ENCODE measurements at regions not wholly inside any gene's neighbourhood (a gene's known extent, or its start where the extent isn't known, plus 50 kb on each side); places are given as distances from the start of the nearest gene placed in this dataset.

- DNase-seq: no peak
- Mint-ChIP-seq H3K27ac (no peak overlapping the region), H3K27me3 (ENCODE audit: low read depth, poor library complexity) (peaks cover 3% of the 10 kb centered on the region), H3K4me3 (no peak overlapping the region), H3K9me3 (no peaks in the 10 kb centered on the region), H3K36me3 (ENCODE audit: low read depth) (no peaks in the 10 kb centered on the region), H3K4me1 (peaks cover 14% of the 10 kb centered on the region)
- TF ChIP-seq CTCF (IDR thresholded peaks at IDR 0.05): no peak
Observed at GRCh38 chr20:5471368-5471767, 139.4 kb downstream of the GPCPD1 start.

- Mint-ChIP-seq H3K27ac (no peak overlapping the region), H3K27me3 (ENCODE audit: low read depth, poor library complexity) (peaks cover 4% of the 10 kb centered on the region), H3K4me1 (peaks cover 14% of the 10 kb centered on the region), H3K9me3 (no peaks in the 10 kb centered on the region), H3K36me3 (ENCODE audit: low read depth) (no peaks in the 10 kb centered on the region), H3K4me3 (no peak overlapping the region)
- no peak for DNase-seq
- no peak for TF ChIP-seq CTCF (IDR thresholded peaks at IDR 0.05)
Observed at GRCh38 chr20:5470943-5471342, 139.9 kb downstream of the GPCPD1 start.

GRCh38 chr20:5470458-5470857, 140.3 kb downstream of the GPCPD1 start:
- TF ChIP-seq CTCF (IDR thresholded peaks at IDR 0.05): no peak

GRCh38 chr20:5469111-5469510, 141.7 kb downstream of the GPCPD1 start:
- no peak overlapping the region for H3K4me3 Mint-ChIP-seq

More at GRCh38 chr20:5470458-5470857, 140.3 kb downstream of the GPCPD1 start:
- Mint-ChIP-seq H3K27ac (no peak overlapping the region), H3K4me3 (no peak overlapping the region), H3K27me3 (ENCODE audit: low read depth, poor library complexity) (peaks cover 4% of the 10 kb centered on the region), H3K4me1 (peaks cover 14% of the 10 kb centered on the region), H3K36me3 (ENCODE audit: low read depth) (no peaks in the 10 kb centered on the region), H3K9me3 (no peaks in the 10 kb centered on the region)
- DNase-seq: no peak

GRCh38 chr20:5467086-5467485, 143.7 kb downstream of the GPCPD1 start:
- Mint-ChIP-seq H3K27ac (no peak overlapping the region), H3K4me1 (peaks cover 20% of the 10 kb centered on the region), H3K4me3 (no peak overlapping the region), H3K27me3 (ENCODE audit: low read depth, poor library complexity) (peaks cover 7% of the 10 kb centered on the region), H3K9me3 (no peaks in the 10 kb centered on the region), H3K36me3 (ENCODE audit: low read depth) (no peaks in the 10 kb centered on the region)
- DNase-seq: no peak
- TF ChIP-seq CTCF (IDR thresholded peaks at IDR 0.05): no peak

More at GRCh38 chr20:5469111-5469510, 141.7 kb downstream of the GPCPD1 start:
- DNase-seq: no peak
- peak overlapping the region; percentile 28 for H3K27ac Mint-ChIP-seq
- no peak for TF ChIP-seq CTCF (IDR thresholded peaks at IDR 0.05)
- peaks cover 7% of the 10 kb centered on the region for H3K27me3 Mint-ChIP-seq (ENCODE audit: low read depth, poor library complexity)
- no peaks in the 10 kb centered on the region for H3K9me3 Mint-ChIP-seq
- H3K4me1 Mint-ChIP-seq: peaks cover 20% of the 10 kb centered on the region
- H3K36me3 Mint-ChIP-seq (ENCODE audit: low read depth): no peaks in the 10 kb centered on the region

GRCh38 chr20:5465604-5465927, 145.2 kb downstream of the GPCPD1 start:
- DNase-seq: no peak
- H3K36me3 Mint-ChIP-seq (ENCODE audit: low read depth): no peaks in the 10 kb centered on the region
- peaks cover 9% of the 10 kb centered on the region for H3K27me3 Mint-ChIP-seq (ENCODE audit: low read depth, poor library complexity)
- H3K4me3 Mint-ChIP-seq: no peak overlapping the region
- H3K4me1 Mint-ChIP-seq: peaks cover 20% of the 10 kb centered on the region
- peaks cover 8% of the 10 kb centered on the region for H3K9me3 Mint-ChIP-seq
- H3K27ac Mint-ChIP-seq: no peak overlapping the region
- TF ChIP-seq CTCF (IDR thresholded peaks at IDR 0.05): no peak

Data from nephron progenitor cell (in vitro differentiated cells).